Spleen (tissue), 7 donors: ENCODE measurements at regions not wholly inside any gene's neighbourhood (a gene's known extent, or its start where the extent isn't known, plus 50 kb on each side); places are given as distances from the start of the nearest gene placed in this dataset.

Experiments used
- CTCF ChIP-seq, 11 experiments: fragments of 200-600 bp in 7 of 11; fragments of 450-650 bp in 4 of 11; sonication (generic) in 4 of 11; IDR thresholded peaks in 8 of 11; conservative IDR thresholded peaks in 3 of 11; 1 replicate in 7 of 11; 2 replicates in 4 of 11; pipeline versions ENCODE4 v1.4.0 to v1.8.0; 2016 to 2021; ENCODE audit warnings: antibody characterized with exemption in 11 of 11, inconsistent platforms in 4 of 11, mild to moderate bottlenecking in 1 of 11
- POLR2A ChIP-seq, 3 donors: fragments of 450-650 bp; IDR thresholded peaks; one replicate each; pipeline ENCODE4 v1.5.1; 2017; ENCODE audit warnings: antibody characterized with exemption in 3 of 3, mild to moderate bottlenecking in 1 of 3
- POLR2AphosphoS5 ChIP-seq, 3 donors: sonication (generic); formaldehyde crosslinking; IDR thresholded peaks; one replicate each; pipeline ENCODE4 v1.5.1; 2017; ENCODE audit warnings: antibody characterized with exemption in 3 of 3
- donor health status: DM: no; HTN: no; CAD: no; lungs with moderate emphysema.
- donor health status: DM: no; HTN: no; CAD: no.
- donor health status: DM: no; HTN: no; CAD: no.

DNA sequence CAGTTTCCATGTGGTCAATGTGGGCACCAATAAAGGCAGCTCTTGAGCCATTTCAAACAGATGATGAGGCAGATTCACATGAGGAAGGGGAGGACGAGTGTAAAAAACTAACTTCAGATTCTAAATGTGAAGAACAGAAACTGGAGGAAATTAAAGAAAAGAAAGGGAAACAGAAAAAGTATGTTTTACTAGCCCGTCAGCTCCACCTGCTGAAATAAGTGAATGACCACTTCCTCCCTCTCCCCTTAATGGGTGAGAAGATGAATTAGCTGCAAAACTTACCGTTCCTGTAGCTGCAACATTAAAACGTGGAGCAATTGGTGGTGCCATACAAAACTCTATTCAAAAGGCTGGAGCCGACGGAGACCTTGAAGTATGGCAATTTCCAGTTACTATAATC lies 203.5 kb downstream of the UXS1 start:
- TF ChIP-seq CTCF (IDR thresholded peaks at IDR 0.05 in 8 of 11, conservative IDR thresholded peaks at IDR 0.05 in 3 of 11): no peak
- TF ChIP-seq POLR2AphosphoS5 (IDR thresholded peaks at IDR 0.05): no peak
- no peak for TF ChIP-seq POLR2A (IDR thresholded peaks at IDR 0.05)
